NCI-H146 (cell line): ENCODE measurements at regions not wholly inside any gene's neighbourhood (a gene's known extent, or its start where the extent isn't known, plus 50 kb on each side); places are given as distances from the start of the nearest gene placed in this dataset.
"Not testable (repeated sequence)": the region's sequence is repeated elsewhere in the genome, so short reads cannot be mapped to it uniquely, and the experiment has no call there.

Experiments
- DNase-seq: peaks from one replicate; lab custom pipeline; 2025; lab: John Stamatoyannopoulos, UW

GRCh38 chr9:100813871-100814270 lies 214.7 kb upstream of the PLPPR1 start:
- no peak for DNase-seq

- DNase-seq: peak; percentile 81
These were observed 208.5 kb upstream of the PLPPR1 start for GRCh38 chr9:100819980-100820379.

- DNase-seq: not testable (repeated sequence)
These were observed 195.5 kb upstream of the PLPPR1 start for GRCh38 chr9:100833035-100833434.

- DNase-seq: no peak
These were observed 189.7 kb upstream of the PLPPR1 start for GRCh38 chr9:100838857-100839256.

GRCh38 chr9:100848726-100849125 lies 179.8 kb upstream of the PLPPR1 start:
- no peak for DNase-seq

- DNase-seq: no peak
These were observed 176.4 kb upstream of the PLPPR1 start for GRCh38 chr9:100852088-100852487.

- DNase-seq: no peak
These were observed 172.3 kb upstream of the PLPPR1 start for GRCh38 chr9:100856238-100856637.

- no peak for DNase-seq
These were observed 163.4 kb upstream of the PLPPR1 start for GRCh38 chr9:100865111-100865510.

- DNase-seq: no peak
These were observed 162.9 kb upstream of the PLPPR1 start for GRCh38 chr9:100865648-100866047.

GRCh38 chr9:100869326-100869725 lies 159.2 kb upstream of the PLPPR1 start:
- no peak for DNase-seq

GRCh38 chr9:100879884-100880283 lies 148.6 kb upstream of the PLPPR1 start:
- DNase-seq: no peak

GRCh38 chr9:100880284-100880683 lies 148.2 kb upstream of the PLPPR1 start:
- DNase-seq: no peak

- DNase-seq: no peak
These were observed 144.0 kb upstream of the PLPPR1 start for GRCh38 chr9:100884518-100884917.

GRCh38 chr9:100890321-100890720 lies 138.2 kb upstream of the PLPPR1 start:
- no peak for DNase-seq

GRCh38 chr9:100911273-100911672 lies 117.3 kb upstream of the PLPPR1 start:
- peak; percentile 56 for DNase-seq

GRCh38 chr9:100913257-100913656 lies 115.3 kb upstream of the PLPPR1 start:
- DNase-seq: no peak

- DNase-seq: no peak
These were observed 114.3 kb upstream of the PLPPR1 start for GRCh38 chr9:100914266-100914665.

GRCh38 chr9:100919506-100919905 lies 109.0 kb upstream of the PLPPR1 start:
- no peak for DNase-seq

GRCh38 chr9:100926366-100926765 lies 102.2 kb upstream of the PLPPR1 start:
- DNase-seq: no peak

- no peak for DNase-seq
These were observed 100.8 kb upstream of the PLPPR1 start for GRCh38 chr9:100927763-100928162.

- no peak for DNase-seq
These were observed 94.9 kb upstream of the PLPPR1 start for GRCh38 chr9:100933656-100934055.

GRCh38 chr9:100937382-100937781 lies 91.1 kb upstream of the PLPPR1 start:
- no peak for DNase-seq

GRCh38 chr9:100938507-100938906 lies 90.0 kb upstream of the PLPPR1 start:
- no peak for DNase-seq

- no peak for DNase-seq
These were observed 88.9 kb upstream of the PLPPR1 start for GRCh38 chr9:100939636-100940035.

- DNase-seq: no peak
These were observed 69.3 kb upstream of the PLPPR1 start for GRCh38 chr9:100959226-100959625.
